Lung (tissue), 11 donors: ENCODE measurements at regions not wholly inside any gene's neighbourhood (a gene's known extent, or its start where the extent isn't known, plus 50 kb on each side); places are given as distances from the start of the nearest gene placed in this dataset.

Experiments
- ATAC-seq: fragments of 200-7000 bp; cut with Tn5 transposase; one replicate; pipeline ENCODE4 v1.9.1; 2020; ENCODE audit warnings: moderate number of reproducible peaks; ENCODE audit not compliant: insufficient read depth, low FRiP score
- DNase-seq, 3 donors: peaks; one replicate each; pipeline ENCODE4 v3.0.0-alpha.2; 2013 to 2017
- H3K27ac ChIP-seq, 2 donors: one replicate each; pipeline ENCODE4 v1.5.1; 2013; ENCODE audit warnings: mild to moderate bottlenecking in 2 of 2, moderate library complexity in 2 of 2, control low read depth in 1 of 2, inconsistent platforms in 1 of 2, low read depth in 1 of 2, low read length in 1 of 2
- H3K27me3 ChIP-seq, 3 donors: one replicate each; pipeline ENCODE4 v1.5.1; 2013; ENCODE audit warnings: low read length in 2 of 3; ENCODE audit not compliant: control insufficient read depth in 3 of 3, insufficient read depth in 3 of 3
- H3K36me3 ChIP-seq, 4 donors: one replicate each; pipeline ENCODE4 v1.5.1; 2013; ENCODE audit warnings: low read length in 4 of 4, mild to moderate bottlenecking in 1 of 4, moderate library complexity in 1 of 4; ENCODE audit not compliant: control insufficient read depth in 4 of 4, insufficient read depth in 4 of 4
- H3K4me1 ChIP-seq, 5 donors: one replicate each; pipeline ENCODE4 v1.5.1; 2013; ENCODE audit warnings: low read length in 5 of 5, mild to moderate bottlenecking in 2 of 5, moderate library complexity in 1 of 5; ENCODE audit not compliant: control insufficient read depth in 5 of 5, insufficient read depth in 5 of 5
- H3K4me3 ChIP-seq: one replicate; pipeline ENCODE4 v1.5.1; 2013; ENCODE audit warnings: mild to moderate bottlenecking, control low read depth, moderate library complexity
- H3K9ac ChIP-seq, 2 donors: one replicate each; pipeline ENCODE4 v1.5.1; 2013; ENCODE audit warnings: low read length in 2 of 2, control low read depth in 1 of 2; ENCODE audit not compliant: insufficient read depth in 1 of 2
- H3K9me3 ChIP-seq, 4 donors: one replicate each; pipeline ENCODE4 v1.5.1; 2013; ENCODE audit warnings: low read length in 3 of 4, mild to moderate bottlenecking in 1 of 4, moderate library complexity in 1 of 4; ENCODE audit not compliant: control insufficient read depth in 4 of 4, insufficient read depth in 3 of 4
- WGBS, 2 donors: extraction: QIAGEN DNeasy Blood & Tissue Kit; methylation state at CpG; one replicate each; pipeline ENCODE4 v1.1.7; 2013; 5-methylcytosine and 5-hydroxymethylcytosine counted together
- TF ChIP-seq, protein P1 (sequence below): IDR thresholded peaks from 2 replicates; pipeline ENCODE4 v1.5.1; 2012; ENCODE audit warnings: mild to moderate bottlenecking; ENCODE audit errors: control extremely low read depth, extremely low read depth
- donor health status: control.
- donor health status: control.
- donor health status: Bipolar disorder and iron deficiency.
- donor health status: healthy.
- donor health status: DM: yes; HTN: yes; CAD: no.

DNA sequence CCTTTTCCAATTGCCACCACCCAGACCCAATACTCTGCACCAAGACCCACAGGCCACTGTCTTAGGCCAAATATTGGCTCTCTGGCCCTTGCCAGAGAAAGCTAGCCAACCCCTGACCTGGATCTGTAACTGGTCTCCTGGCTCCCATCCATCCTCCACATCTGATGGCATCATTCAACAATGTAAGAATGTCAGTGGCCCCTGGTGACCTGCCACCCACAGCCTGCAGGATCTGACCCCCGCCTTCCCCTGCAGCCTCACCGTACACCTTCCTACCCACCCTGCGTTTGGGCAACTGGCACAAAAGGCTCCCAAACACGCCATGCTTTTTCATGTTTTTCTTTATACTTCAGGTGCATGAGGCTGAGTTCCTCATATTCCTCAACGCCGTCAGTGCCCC is 60.0 kb upstream of the ASAP2 start:
- H3K4me3 ChIP-seq, result no peak overlapping the region
- no peaks in the 10 kb centered on the region for H3K9me3 ChIP-seq
- WGBS, 2 donors, result 93 to 95% methylated on average over 6 of the region's 6 CpGs
- H3K4me1 ChIP-seq, result peaks cover 0 to 6% (median 4%) of the 10 kb centered on the region in 5 donors
- no peaks in the 10 kb centered on the region for H3K36me3 ChIP-seq
- no peaks in the 10 kb centered on the region for H3K27me3 ChIP-seq
- no peak overlapping the region for H3K9ac ChIP-seq
- TF ChIP-seq, protein P1, sequence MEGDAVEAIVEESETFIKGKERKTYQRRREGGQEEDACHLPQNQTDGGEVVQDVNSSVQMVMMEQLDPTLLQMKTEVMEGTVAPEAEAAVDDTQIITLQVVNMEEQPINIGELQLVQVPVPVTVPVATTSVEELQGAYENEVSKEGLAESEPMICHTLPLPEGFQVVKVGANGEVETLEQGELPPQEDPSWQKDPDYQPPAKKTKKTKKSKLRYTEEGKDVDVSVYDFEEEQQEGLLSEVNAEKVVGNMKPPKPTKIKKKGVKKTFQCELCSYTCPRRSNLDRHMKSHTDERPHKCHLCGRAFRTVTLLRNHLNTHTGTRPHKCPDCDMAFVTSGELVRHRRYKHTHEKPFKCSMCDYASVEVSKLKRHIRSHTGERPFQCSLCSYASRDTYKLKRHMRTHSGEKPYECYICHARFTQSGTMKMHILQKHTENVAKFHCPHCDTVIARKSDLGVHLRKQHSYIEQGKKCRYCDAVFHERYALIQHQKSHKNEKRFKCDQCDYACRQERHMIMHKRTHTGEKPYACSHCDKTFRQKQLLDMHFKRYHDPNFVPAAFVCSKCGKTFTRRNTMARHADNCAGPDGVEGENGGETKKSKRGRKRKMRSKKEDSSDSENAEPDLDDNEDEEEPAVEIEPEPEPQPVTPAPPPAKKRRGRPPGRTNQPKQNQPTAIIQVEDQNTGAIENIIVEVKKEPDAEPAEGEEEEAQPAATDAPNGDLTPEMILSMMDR, result no peak
- no peak overlapping the region for H3K27ac ChIP-seq
- DNase-seq, result no peak
- ATAC-seq, result no peak

DNA sequence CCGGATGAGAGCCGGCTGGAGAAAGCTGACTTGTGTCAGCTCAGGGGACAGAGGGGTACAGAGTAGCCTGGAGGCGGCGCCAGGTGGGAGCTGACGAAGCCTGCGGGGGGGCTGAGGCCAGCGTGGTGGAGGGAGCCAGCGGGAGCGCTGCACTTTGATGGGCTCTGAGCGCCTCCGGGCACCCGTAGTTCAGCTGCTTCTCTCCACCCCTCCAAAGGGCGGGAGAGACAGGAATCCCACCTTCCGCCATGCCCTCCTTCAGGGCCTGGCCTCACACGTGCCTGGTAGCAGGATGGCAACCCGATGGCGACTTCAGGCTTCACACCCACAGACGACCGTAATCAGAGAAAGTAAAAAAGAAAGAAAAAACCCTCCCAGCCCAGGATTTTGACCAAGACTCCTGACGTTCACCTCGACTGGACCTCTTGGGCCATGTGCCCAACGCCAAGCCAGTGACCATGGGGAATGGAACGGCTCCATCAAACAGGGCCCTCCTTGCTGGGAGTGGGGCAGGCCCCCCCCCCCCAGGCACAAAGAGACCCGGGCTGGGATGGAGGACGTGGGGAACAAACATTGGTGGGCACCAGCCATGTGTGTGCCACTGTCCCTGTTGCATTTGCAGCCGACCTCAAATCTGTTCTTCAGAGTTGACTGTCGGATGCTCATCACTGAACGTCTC is 60.7 kb upstream of the ASAP2 start:
- 88 to 89% methylated on average over 28 of the region's 28 CpGs for WGBS, 2 donors
- Histone ChIP-seq H3K4me3 (no peak overlapping the region), H3K9ac (no peak overlapping the region), H3K27ac (no peak overlapping the region), H3K27me3 (no peaks in the 10 kb centered on the region), H3K9me3 (no peaks in the 10 kb centered on the region), H3K36me3 (no peaks in the 10 kb centered on the region), H3K4me1 (peaks cover 0 to 6% (median 4%) of the 10 kb centered on the region in 5 donors)
- TF ChIP-seq, protein P1, result no peak
- no peak for DNase-seq
- ATAC-seq, result no peak

DNA sequence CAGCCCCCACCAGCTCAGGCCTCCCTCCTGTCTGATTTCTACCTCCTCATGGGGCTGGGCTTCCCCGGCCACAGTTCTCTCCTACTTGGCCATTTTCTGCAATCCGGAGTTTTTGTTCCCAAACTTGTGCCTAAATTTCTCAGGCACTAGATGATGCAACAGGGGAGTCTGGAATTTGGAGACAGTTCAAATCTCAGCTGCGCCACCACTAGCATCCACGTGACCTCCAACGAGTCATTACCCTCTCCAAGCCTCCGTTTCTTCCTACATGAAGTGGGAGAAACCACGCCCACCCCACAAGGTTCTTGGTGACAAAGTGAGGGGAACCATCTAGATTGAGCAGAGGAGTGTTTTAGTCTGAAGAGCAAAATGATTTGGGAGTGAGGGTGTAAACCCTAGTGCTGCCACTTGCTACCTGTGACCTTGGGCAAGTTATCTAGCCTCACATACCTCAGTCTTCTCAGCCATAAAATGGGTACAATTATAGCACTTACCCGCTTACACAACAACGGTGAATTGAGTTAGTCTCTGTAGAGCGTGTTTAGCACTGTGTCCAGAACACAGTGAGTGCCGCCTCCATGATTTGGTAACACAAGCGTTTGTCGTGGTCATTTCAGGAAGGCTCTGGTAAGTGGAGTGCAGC is 61.4 kb upstream of the ASAP2 start:
- Histone ChIP-seq H3K9ac (no peak overlapping the region), H3K36me3 (no peaks in the 10 kb centered on the region), H3K9me3 (no peaks in the 10 kb centered on the region), H3K4me3 (no peak overlapping the region), H3K4me1 (peaks cover 0 to 6% (median 4%) of the 10 kb centered on the region in 5 donors), H3K27me3 (no peaks in the 10 kb centered on the region), H3K27ac (no peak overlapping the region)
- WGBS, 2 donors, result 67 to 77% methylated on average over 13 of the region's 13 CpGs
- TF ChIP-seq, protein P1, result no peak
- DNase-seq, result peak in 1 of 3 donors; percentile 49
- ATAC-seq, result no peak

DNA sequence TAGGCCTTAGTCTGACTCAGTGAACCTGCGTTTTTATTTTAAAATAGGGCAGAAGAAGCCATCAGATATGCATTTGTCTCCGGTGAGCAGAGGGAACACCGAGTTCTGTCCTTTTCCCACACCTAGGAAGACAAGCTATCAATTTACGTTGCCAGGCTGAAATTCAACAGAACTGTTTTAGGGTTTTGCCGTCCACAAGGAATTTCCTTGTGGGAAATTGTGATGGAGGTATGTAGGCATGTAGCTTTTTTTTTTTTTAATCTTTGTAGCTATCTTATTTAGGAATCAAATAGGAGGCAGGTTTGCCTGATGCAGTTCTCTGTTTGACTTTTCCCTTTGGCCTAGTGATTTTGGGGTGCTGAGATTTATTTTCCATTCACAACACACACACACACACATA is 62.0 kb upstream of the ASAP2 start:
- no peaks in the 10 kb centered on the region for H3K36me3 ChIP-seq
- DNase-seq (no peak), ATAC-seq (no peak)
- H3K4me3 ChIP-seq, result no peak overlapping the region
- 89% methylated on average over 5 of the region's 5 CpGs for WGBS, 2 donors
- H3K27me3 ChIP-seq, result no peaks in the 10 kb centered on the region
- peaks cover 0 to 6% (median 4%) of the 10 kb centered on the region in 5 donors for H3K4me1 ChIP-seq
- H3K27ac ChIP-seq, result no peak overlapping the region
- H3K9me3 ChIP-seq, result no peaks in the 10 kb centered on the region
- TF ChIP-seq, protein P1, result no peak
- no peak overlapping the region for H3K9ac ChIP-seq
